Vagina (tissue), 2 donors: ENCODE measurements at regions not wholly inside any gene's neighbourhood (a gene's known extent, or its start where the extent isn't known, plus 50 kb on each side); places are given as distances from the start of the nearest gene placed in this dataset.

Source experiments
- DNase-seq, 2 donors: peaks; one replicate each; pipeline ENCODE4 v3.0.0-alpha.2; 2017; ENCODE audit errors: extremely low spot score in 2 of 2
- H3K27ac ChIP-seq: fragments of 200-600 bp; sonication (generic); one replicate; pipeline ENCODE4 v1.5.1; 2019
- H3K27me3 ChIP-seq: fragments of 200-600 bp; sonication (generic); one replicate; pipeline ENCODE4 v1.5.1; 2019
- H3K36me3 ChIP-seq, 2 donors: fragments of 200-600 bp; sonication (generic); one replicate each; pipeline ENCODE4 v1.5.1; 2017 to 2019
- H3K4me1 ChIP-seq: fragments of 200-600 bp; sonication (generic); one replicate; pipeline ENCODE4 v1.5.1; 2019
- H3K4me3 ChIP-seq, 2 donors: fragments of 200-600 bp; sonication (generic); 1 replicate in 1 of 2; 2 replicates in 1 of 2; pipeline ENCODE4 v1.5.1; 2016 to 2019
- H3K9me3 ChIP-seq: fragments of 200-600 bp; sonication (generic); one replicate; pipeline ENCODE4 v1.5.1; 2019
- CTCF ChIP-seq, 3 experiments: fragments of 450-650 bp in 2 of 3; fragments of 200-600 bp in 1 of 3; sonication (generic) in 1 of 3; IDR thresholded peaks; one replicate each; pipeline ENCODE4 v1.5.1; 2017 to 2019; ENCODE audit warnings: antibody characterized with exemption in 3 of 3, mild to moderate bottlenecking in 2 of 3, moderate library complexity in 2 of 3
- POLR2A ChIP-seq, 2 donors: fragments of 450-650 bp; IDR thresholded peaks; one replicate each; pipeline ENCODE4 v1.6.1; 2017; ENCODE audit warnings: antibody characterized with exemption in 2 of 2, mild to moderate bottlenecking in 2 of 2, moderate library complexity in 2 of 2
- POLR2AphosphoS5 ChIP-seq, 2 donors: sonication (generic); formaldehyde crosslinking; IDR thresholded peaks; one replicate each; pipeline ENCODE4 v1.9.0; 2017; ENCODE audit warnings: antibody characterized with exemption in 2 of 2, mild to moderate bottlenecking in 2 of 2, low read depth in 1 of 2; ENCODE audit not compliant: insufficient read depth in 1 of 2
- intact Hi-C: fragments of 100-400 bp; cut with DNase I; formaldehyde crosslinking; loops from one replicate; pipeline ENCODE4 v1.15.1; 2023

- DNase-seq: no peak
- no peaks in the 10 kb centered on the region for H3K4me1 ChIP-seq
- no peak for TF ChIP-seq CTCF (IDR thresholded peaks at IDR 0.05)
- no peak for TF ChIP-seq POLR2AphosphoS5 (IDR thresholded peaks at IDR 0.05; ENCODE audit: insufficient read depth in 1 of 2, low read depth in 1 of 2)
- TF ChIP-seq POLR2A (IDR thresholded peaks at IDR 0.05): no peak
- H3K36me3 ChIP-seq: no peaks in the 10 kb centered on the region
- H3K27ac ChIP-seq: no peak overlapping the region
- H3K9me3 ChIP-seq: no peaks in the 10 kb centered on the region
- no peak overlapping the region for H3K4me3 ChIP-seq
- intact Hi-C loops: no loop called here
- no peaks in the 10 kb centered on the region for H3K27me3 ChIP-seq
Measured at GRCh38 chr5:123876276-123876790, 364.4 kb downstream of the CSNK1G3 start.

- Histone ChIP-seq H3K36me3 (no peaks in the 10 kb centered on the region), H3K27me3 (no peaks in the 10 kb centered on the region), H3K4me1 (no peaks in the 10 kb centered on the region), H3K27ac (no peak overlapping the region), H3K9me3 (no peaks in the 10 kb centered on the region), H3K4me3 (no peak overlapping the region)
- TF ChIP-seq POLR2AphosphoS5 (IDR thresholded peaks at IDR 0.05; ENCODE audit: insufficient read depth in 1 of 2, low read depth in 1 of 2): no peak
- TF ChIP-seq POLR2A (IDR thresholded peaks at IDR 0.05): no peak
- no peak for TF ChIP-seq CTCF (IDR thresholded peaks at IDR 0.05)
- DNase-seq: no peak
- intact Hi-C loops: no loop called here
Measured at GRCh38 chr5:123875561-123876275, 363.7 kb downstream of the CSNK1G3 start.

GRCh38 chr5:123874600-123875201, 362.7 kb downstream of the CSNK1G3 start:
- Histone ChIP-seq H3K27ac (no peak overlapping the region), H3K4me3 (no peak overlapping the region), H3K4me1 (no peaks in the 10 kb centered on the region), H3K9me3 (no peaks in the 10 kb centered on the region), H3K27me3 (no peaks in the 10 kb centered on the region), H3K36me3 (no peaks in the 10 kb centered on the region)
- no peak for DNase-seq
- TF ChIP-seq POLR2AphosphoS5 (IDR thresholded peaks at IDR 0.05; ENCODE audit: insufficient read depth in 1 of 2, low read depth in 1 of 2) (no peak), CTCF (IDR thresholded peaks at IDR 0.05) (no peak), POLR2A (IDR thresholded peaks at IDR 0.05) (no peak)
- intact Hi-C loops: no loop called here

- DNase-seq: no peak
- no peaks in the 10 kb centered on the region for H3K9me3 ChIP-seq
- no peak for TF ChIP-seq POLR2AphosphoS5 (IDR thresholded peaks at IDR 0.05; ENCODE audit: insufficient read depth in 1 of 2, low read depth in 1 of 2)
- no peak overlapping the region for H3K27ac ChIP-seq
- H3K36me3 ChIP-seq: no peaks in the 10 kb centered on the region
- H3K4me1 ChIP-seq: no peaks in the 10 kb centered on the region
- H3K4me3 ChIP-seq: no peak overlapping the region
- intact Hi-C loops: no loop called here
- H3K27me3 ChIP-seq: no peaks in the 10 kb centered on the region
Measured at GRCh38 chr5:123873846-123874245, 361.9 kb downstream of the CSNK1G3 start.

GRCh38 chr5:123871373-123871772, 359.4 kb downstream of the CSNK1G3 start:
- no peak for DNase-seq
- TF ChIP-seq CTCF (IDR thresholded peaks at IDR 0.05) (no peak), POLR2A (IDR thresholded peaks at IDR 0.05) (no peak), POLR2AphosphoS5 (IDR thresholded peaks at IDR 0.05; ENCODE audit: insufficient read depth in 1 of 2, low read depth in 1 of 2) (no peak)
- intact Hi-C loops: no loop called here
- H3K4me1 ChIP-seq: no peaks in the 10 kb centered on the region
- no peaks in the 10 kb centered on the region for H3K9me3 ChIP-seq
- H3K27me3 ChIP-seq: no peaks in the 10 kb centered on the region
- no peak overlapping the region for H3K27ac ChIP-seq
- H3K36me3 ChIP-seq: no peaks in the 10 kb centered on the region
- H3K4me3 ChIP-seq: no peak overlapping the region
